Colonic mucosa (tissue), 4 donors: ENCODE measurements at regions not wholly inside any gene's neighbourhood (a gene's known extent, or its start where the extent isn't known, plus 50 kb on each side); places are given as distances from the start of the nearest gene placed in this dataset.

Experiments used
- DNase-seq: peaks from one replicate; pipeline ENCODE4 v3.0.0-alpha.2; 2020
- H3K27ac ChIP-seq: fragments of 200-600 bp; one replicate; pipeline ENCODE4 v1.8.0; 2021
- H3K27me3 ChIP-seq: fragments of 200-600 bp; one replicate; pipeline ENCODE4 v1.8.0; 2021
- H3K36me3 ChIP-seq: fragments of 200-600 bp; one replicate; pipeline ENCODE4 v1.8.0; 2021
- H3K4me1 ChIP-seq: fragments of 200-600 bp; one replicate; pipeline ENCODE4 v1.8.0; 2021; ENCODE audit warnings: mild to moderate bottlenecking
- H3K4me3 ChIP-seq: fragments of 200-600 bp; one replicate; pipeline ENCODE4 v1.8.0; 2021
- H3K9ac ChIP-seq, 2 donors: one replicate each; pipeline ENCODE4 v1.7.0; 2013; ENCODE audit warnings: control low read depth in 2 of 2, low read depth in 2 of 2, low read length in 2 of 2
- H3K9me3 ChIP-seq: fragments of 200-600 bp; one replicate; pipeline ENCODE4 v1.8.0; 2021
- CTCF ChIP-seq: fragments of 200-600 bp; IDR thresholded peaks from one replicate; pipeline ENCODE4 v1.8.0; 2022; ENCODE audit warnings: antibody characterized with exemption, mild to moderate bottlenecking
- intact Hi-C: fragments of 100-400 bp; cut with DNase I; formaldehyde crosslinking; loops from one replicate; pipeline ENCODE4 v1.14.1; 2022
- donor health status: healthy.
- donor health status: DM: no; HTN: no; CAD: no.
- donor health status: DM: no; HTN: no; CAD: no.

DNA sequence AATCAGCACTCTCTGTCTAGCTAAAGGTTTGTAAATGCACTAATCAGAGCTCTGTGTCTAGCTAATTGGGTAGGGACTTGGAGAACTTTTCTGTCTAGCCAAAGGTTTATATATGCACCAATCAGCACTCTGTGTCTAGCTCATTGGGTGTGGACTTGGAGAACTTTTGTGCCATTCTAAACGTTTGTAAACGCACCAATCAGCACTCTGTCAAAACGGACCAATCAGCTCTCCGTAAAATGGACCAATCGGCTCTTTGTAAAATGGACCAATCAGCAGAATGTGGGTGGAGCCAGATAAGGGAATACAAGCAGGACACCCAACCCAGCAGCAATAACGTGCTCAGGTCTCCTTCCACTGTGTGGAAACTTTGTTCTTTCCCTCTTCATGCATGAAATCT, 298.6 kb upstream of the PTPRD start:
- H3K9me3 ChIP-seq: no peaks in the 10 kb centered on the region
- no peak overlapping the region for H3K27ac ChIP-seq
- intact Hi-C loops: no loop called here
- no peaks in the 10 kb centered on the region for H3K27me3 ChIP-seq
- H3K9ac ChIP-seq: no peak overlapping the region
- H3K4me3 ChIP-seq: no peak overlapping the region
- no peaks in the 10 kb centered on the region for H3K4me1 ChIP-seq
- no peaks in the 10 kb centered on the region for H3K36me3 ChIP-seq
- no peak for DNase-seq
- no peak for TF ChIP-seq CTCF

DNA sequence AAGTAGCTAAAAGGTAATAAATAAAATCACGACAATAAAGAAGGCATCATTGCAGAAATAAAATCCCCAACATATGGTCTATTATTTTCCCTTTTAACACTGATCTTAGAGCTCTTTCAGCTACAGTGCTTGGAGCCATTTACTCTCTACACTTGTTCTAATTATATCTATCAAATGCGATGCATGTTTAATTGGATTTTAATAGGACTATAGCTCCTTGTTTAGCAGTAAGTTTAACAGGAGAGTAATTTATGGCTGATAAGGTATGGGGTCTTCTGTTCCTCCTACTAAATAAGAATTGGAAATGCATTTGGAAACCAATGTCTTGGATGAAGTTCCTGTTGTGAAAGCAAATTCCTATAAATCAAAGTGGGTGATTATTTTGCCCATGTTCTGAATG, 304.2 kb upstream of the PTPRD start:
- Histone ChIP-seq H3K27ac (no peak overlapping the region), H3K27me3 (no peaks in the 10 kb centered on the region), H3K36me3 (no peaks in the 10 kb centered on the region), H3K9me3 (no peaks in the 10 kb centered on the region), H3K4me1 (no peaks in the 10 kb centered on the region), H3K4me3 (no peak overlapping the region), H3K9ac (no peak overlapping the region)
- DNase-seq: no peak
- intact Hi-C loops: no loop called here
- no peak for TF ChIP-seq CTCF

DNA sequence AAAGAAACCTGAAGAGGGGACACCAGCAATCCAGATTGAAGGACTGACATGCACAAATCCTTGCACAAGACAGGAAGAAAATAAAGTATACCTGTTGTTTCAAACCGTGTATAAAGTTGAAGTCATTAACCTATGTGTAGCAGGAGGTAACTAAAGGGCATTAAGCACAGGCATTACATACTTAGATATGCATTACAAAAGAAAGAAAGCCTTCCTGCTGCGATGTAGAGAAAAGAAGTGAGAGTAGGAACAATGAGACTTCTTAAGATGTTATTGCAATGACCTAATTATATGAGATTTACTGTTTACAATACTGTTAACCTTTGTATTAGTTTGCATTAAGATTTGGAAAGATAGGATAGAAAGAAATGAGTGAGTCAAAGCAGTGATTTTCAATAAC, 308.9 kb upstream of the PTPRD start:
- intact Hi-C loops: no loop called here
- H3K4me3 ChIP-seq: no peak overlapping the region
- no peaks in the 10 kb centered on the region for H3K27me3 ChIP-seq
- H3K27ac ChIP-seq: no peak overlapping the region
- no peaks in the 10 kb centered on the region for H3K4me1 ChIP-seq
- no peaks in the 10 kb centered on the region for H3K36me3 ChIP-seq
- no peaks in the 10 kb centered on the region for H3K9me3 ChIP-seq
- H3K9ac ChIP-seq: no peak overlapping the region
- TF ChIP-seq CTCF: no peak
- no peak for DNase-seq

DNA sequence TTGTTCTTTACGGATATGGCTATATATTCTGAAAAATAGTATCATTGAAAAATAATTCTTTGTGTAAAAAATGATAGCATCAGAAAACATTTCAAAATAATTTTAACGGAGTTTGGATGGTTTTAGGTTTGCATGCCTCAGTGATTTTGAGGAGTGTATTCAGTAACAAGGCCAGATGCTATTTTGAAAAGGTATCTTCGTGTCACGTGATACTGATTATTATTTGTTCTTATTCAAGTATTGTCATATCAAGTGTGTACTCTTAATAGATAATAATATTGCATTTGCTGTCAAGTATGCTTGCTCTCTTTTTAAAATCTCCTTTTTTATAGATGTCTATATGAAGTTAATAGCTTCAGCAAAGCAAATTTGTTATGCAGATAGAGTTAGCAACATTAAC, 313.1 kb upstream of the PTPRD start:
- no peaks in the 10 kb centered on the region for H3K4me1 ChIP-seq
- no peak overlapping the region for H3K9ac ChIP-seq
- no peak for DNase-seq
- TF ChIP-seq CTCF: no peak
- no peak overlapping the region for H3K27ac ChIP-seq
- no peaks in the 10 kb centered on the region for H3K9me3 ChIP-seq
- intact Hi-C loops: no loop called here
- H3K4me3 ChIP-seq: no peak overlapping the region
- H3K36me3 ChIP-seq: no peaks in the 10 kb centered on the region
- no peaks in the 10 kb centered on the region for H3K27me3 ChIP-seq

GRCh38 chr9:10928372-10928771, 315.6 kb upstream of the PTPRD start:
- H3K9ac ChIP-seq: no peak overlapping the region
- intact Hi-C loops: no loop called here
- H3K4me3 ChIP-seq: no peak overlapping the region
- no peak for TF ChIP-seq CTCF
- DNase-seq: no peak
- no peaks in the 10 kb centered on the region for H3K36me3 ChIP-seq
- H3K27me3 ChIP-seq: no peaks in the 10 kb centered on the region
- H3K4me1 ChIP-seq: no peaks in the 10 kb centered on the region
- H3K9me3 ChIP-seq: no peaks in the 10 kb centered on the region
- no peak overlapping the region for H3K27ac ChIP-seq

DNA sequence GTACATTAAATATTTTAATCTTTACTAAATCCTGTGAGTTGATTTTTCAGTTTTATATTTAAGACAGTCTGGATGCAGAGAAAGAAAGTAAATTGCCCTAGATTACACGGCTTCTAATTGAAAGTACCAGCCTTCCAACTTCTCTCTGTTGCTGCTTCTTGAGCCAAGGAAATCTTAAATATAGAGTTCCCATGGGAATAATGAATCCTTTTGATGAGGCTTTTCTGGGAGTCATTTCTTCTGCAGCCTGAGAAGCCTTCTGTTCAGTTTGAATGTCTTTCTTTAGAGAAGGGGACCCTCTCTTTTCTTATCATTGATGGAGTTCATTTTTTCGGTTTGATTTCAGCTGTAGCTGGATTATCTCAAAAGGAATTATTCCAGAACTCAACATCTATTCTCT, 317.3 kb upstream of the PTPRD start:
- DNase-seq: no peak
- Histone ChIP-seq H3K9me3 (no peaks in the 10 kb centered on the region), H3K9ac (no peak overlapping the region), H3K27ac (no peak overlapping the region), H3K4me1 (no peaks in the 10 kb centered on the region), H3K4me3 (no peak overlapping the region), H3K36me3 (no peaks in the 10 kb centered on the region), H3K27me3 (no peaks in the 10 kb centered on the region)
- intact Hi-C loops: no loop called here
- no peak for TF ChIP-seq CTCF
